ENCODE measurements at regions not wholly inside any gene's neighbourhood (a gene's known extent, or its start where the extent isn't known, plus 50 kb on each side); places are given as distances from the start of the nearest gene placed in this dataset.

- no peak for DNase-seq
- Mint-ChIP-seq H3K4me3 (no peak overlapping the region), H3K4me1 (peaks cover 33 to 35% of the 10 kb centered on the region in 2 experiments), H3K36me3 (ENCODE audit: insufficient read depth in 1 of 3, low read depth in 3 of 3) (no peaks in the 10 kb centered on the region; a peak in 1 of 7 replicates), H3K27me3 (ENCODE audit: low read depth) (peaks cover 2% of the 10 kb centered on the region), H3K9me3 (no peaks in the 10 kb centered on the region; a peak in 1 of 5 replicates), H3K27ac (0 out of 7 replicates have a peak overlapping the region, but pooled peaks of 1 of the 3 experiments have one; percentile 23)
- Histone ChIP-seq H3K56ac (ENCODE audit: insufficient read length, low read depth, low read length) (no peak overlapping the region), H3T11ph (ENCODE audit: low read length) (no peak overlapping the region), H2BK5ac (ENCODE audit: insufficient read length, low read length) (no peak overlapping the region), H3K27me3 (ENCODE audit: insufficient read depth, low read length) (no peaks in the 10 kb centered on the region), H2AK5ac (ENCODE audit: insufficient read length, low read length) (no peak overlapping the region), H3K4ac (ENCODE audit: low read depth, low read length) (no peak overlapping the region), H3K23me2 (ENCODE audit: insufficient read length, low read depth, low read length, poor library complexity, severe bottlenecking) (peaks cover 5% of the 10 kb centered on the region), H2BK120ac (ENCODE audit: low read depth, low read length, poor library complexity, severe bottlenecking) (no peak overlapping the region), H4K91ac (ENCODE audit: insufficient read length, low read depth, low read length) (no peak overlapping the region), H2BK15ac (ENCODE audit: low read depth, low read length) (no peak overlapping the region), H4K5ac (ENCODE audit: insufficient read length, low read depth, low read length) (no peak overlapping the region), H3K4me1 (ENCODE audit: insufficient read depth, low read length) (peaks cover 3% of the 10 kb centered on the region; the same call in 1 of the 2 replicates), H3K79me1 (ENCODE audit: insufficient read depth, low read depth, low read length, poor library complexity, severe bottlenecking) (no peaks in the 10 kb centered on the region), H3K14ac (ENCODE audit: insufficient read depth, low read length) (no peak overlapping the region), H2AFZ (ENCODE audit: low read length) (no peak overlapping the region), H3K4me2 (ENCODE audit: insufficient read depth, insufficient read length, low read length) (no peak overlapping the region), H3K9me3 (ENCODE audit: control insufficient read depth, low read depth, low read length) (no peaks in the 10 kb centered on the region), H4K20me1 (ENCODE audit: control insufficient read depth, insufficient read depth, insufficient read length) (no peaks in the 10 kb centered on the region), H4K8ac (replicated peaks; ENCODE audit: insufficient read length, low read depth, low read length) (no peak overlapping the region), H3K79me2 (ENCODE audit: insufficient read depth, low read length) (no peaks in the 10 kb centered on the region), H3K9ac (ENCODE audit: extremely low read depth, insufficient read length, low read length) (no peak overlapping the region), H2BK20ac (ENCODE audit: low read depth, low read length, poor library complexity, severe bottlenecking) (no peak overlapping the region), H2BK12ac (ENCODE audit: insufficient read length, low read depth, low read length) (no peak overlapping the region), H3K27ac (ENCODE audit: insufficient read length, low read depth, low read length) (no peak overlapping the region), H3K18ac (ENCODE audit: insufficient read length, low read depth, low read length) (no peak overlapping the region), H3K23ac (ENCODE audit: insufficient read length, low read depth, low read length) (no peak overlapping the region)
- WGBS (ENCODE audit: extremely low coverage, insufficient read length, low lambda C conversion rate): no CpG with 5 or more reads among the region's 7 CpGs
- no peak for TF ChIP-seq CTCF (conservative IDR thresholded peaks at IDR 0.05)
Observed at GRCh38 chr9:87342743-87343142, 154.9 kb upstream of the DAPK1 start.
